CD14-positive monocyte (primary cell): ENCODE measurements at regions not wholly inside any gene's neighbourhood (a gene's known extent, or its start where the extent isn't known, plus 50 kb on each side); places are given as distances from the start of the nearest gene placed in this dataset.

Experiments
- DNase-seq, 3 donors: peaks; one replicate each; pipeline ENCODE4 v3.0.0-alpha.2; 2011 to 2022
- H2AFZ ChIP-seq: 2 replicates; pipeline ENCODE4 v1.6.0; 2012; ENCODE audit warnings: mild to moderate bottlenecking, low read depth, low read length, inconsistent platforms; ENCODE audit not compliant: insufficient read depth, poor library complexity, severe bottlenecking
- H3K27ac ChIP-seq, 2 donors: 1 replicate in 1 of 2; 2 replicates in 1 of 2; pipeline ENCODE4 v1.5.1; 2012 to 2013; ENCODE audit warnings: low read length in 2 of 2, control low read depth in 1 of 2, inconsistent platforms in 1 of 2, low read depth in 1 of 2, mild to moderate bottlenecking in 1 of 2
- H3K27me3 ChIP-seq, 2 donors: one replicate each; pipeline versions ENCODE4 v1.6.0 to v1.6.1; 2011 to 2013; ENCODE audit warnings: low read length in 2 of 2; ENCODE audit not compliant: control insufficient read depth in 2 of 2, insufficient read depth in 2 of 2
- H3K36me3 ChIP-seq, 2 donors: replicated peaks in 1 of 2; 1 replicate in 1 of 2; 2 replicates in 1 of 2; pipeline versions ENCODE4 v1.5.1 to v1.6.1; 2012 to 2013; ENCODE audit warnings: low read length in 2 of 2, control low read depth in 1 of 2, inconsistent platforms in 1 of 2, mild to moderate bottlenecking in 1 of 2; ENCODE audit not compliant: insufficient read depth in 2 of 2, control insufficient read depth in 1 of 2
- H3K4me1 ChIP-seq, 2 donors: 1 replicate in 1 of 2; 2 replicates in 1 of 2; pipeline versions ENCODE4 v1.5.1 to v1.6.1; 2012 to 2013; ENCODE audit warnings: low read length in 2 of 2, control low read depth in 1 of 2, inconsistent platforms in 1 of 2, mild to moderate bottlenecking in 1 of 2, moderate library complexity in 1 of 2; ENCODE audit not compliant: insufficient read depth in 2 of 2, control insufficient read depth in 1 of 2
- H3K4me2 ChIP-seq: replicated peaks from 2 replicates; pipeline ENCODE3; 2012; ENCODE audit warnings: low read length, moderate library complexity, mild to moderate bottlenecking; ENCODE audit not compliant: poor library complexity, severe bottlenecking; ENCODE audit errors: extremely low read depth
- H3K4me3 ChIP-seq, 3 experiments: fragments of 200-600 bp in 1 of 3; sonication (generic) in 1 of 3; replicated peaks in 1 of 3; 1 replicate in 2 of 3; 2 replicates in 1 of 3; pipeline ENCODE4 v1.5.1; 2011 to 2013; ENCODE audit warnings: low read length in 3 of 3, mild to moderate bottlenecking in 3 of 3, control low read depth in 2 of 3, low read depth in 2 of 3, inconsistent platforms in 1 of 3, moderate library complexity in 1 of 3
- H3K79me2 ChIP-seq: 2 replicates; pipeline ENCODE4 v1.6.0; 2012; ENCODE audit warnings: mild to moderate bottlenecking, control low read depth, inconsistent platforms, low read length, moderate library complexity; ENCODE audit not compliant: insufficient read depth
- H3K9ac ChIP-seq: 2 replicates; pipeline ENCODE4 v1.6.0; 2017; ENCODE audit warnings: low read length, mild to moderate bottlenecking; ENCODE audit not compliant: insufficient read depth, poor library complexity, severe bottlenecking
- H3K9me3 ChIP-seq, 2 donors: replicated peaks in 1 of 2; 1 replicate in 1 of 2; 2 replicates in 1 of 2; pipeline versions ENCODE4 v1.5.1 to v1.6.1; 2012 to 2013; ENCODE audit warnings: low read length in 2 of 2, control low read depth in 1 of 2; ENCODE audit not compliant: control insufficient read depth in 1 of 2, insufficient read depth in 1 of 2
- H4K20me1 ChIP-seq: 2 replicates; pipeline ENCODE4 v1.6.0; 2012; ENCODE audit warnings: mild to moderate bottlenecking, low read length, control low read depth, moderate library complexity; ENCODE audit not compliant: insufficient read depth
- H3K27ac Mint-ChIP-seq, 7 donors: one replicate each; pipeline ENCODE4 v1.8.0; 2020; ENCODE audit warnings: mild to moderate bottlenecking in 7 of 7, mixed read lengths in 7 of 7, moderate library complexity in 6 of 7, inconsistent platforms in 2 of 7
- H3K27me3 Mint-ChIP-seq, 3 donors: one replicate each; pipeline ENCODE4 v1.8.0; 2021 to 2022; ENCODE audit warnings: low read depth in 3 of 3, mild to moderate bottlenecking in 3 of 3, mixed read lengths in 3 of 3, moderate library complexity in 3 of 3, inconsistent platforms in 1 of 3
- H3K36me3 Mint-ChIP-seq, 2 donors: one replicate each; pipeline ENCODE4 v1.8.0; 2020; ENCODE audit warnings: mixed read lengths in 2 of 2, inconsistent platforms in 1 of 2, mild to moderate bottlenecking in 1 of 2
- H3K4me1 Mint-ChIP-seq: one replicate; pipeline ENCODE4 v1.8.0; 2020; ENCODE audit warnings: mild to moderate bottlenecking, mixed read lengths
- H3K4me3 Mint-ChIP-seq, 2 donors: one replicate each; pipeline ENCODE4 v1.8.0; 2020; ENCODE audit warnings: mild to moderate bottlenecking in 2 of 2, mixed read lengths in 2 of 2, moderate library complexity in 1 of 2
- H3K9me3 Mint-ChIP-seq, 7 donors: one replicate each; pipeline ENCODE4 v1.8.0; 2020 to 2022; ENCODE audit warnings: mixed read lengths in 7 of 7, mild to moderate bottlenecking in 6 of 7, moderate library complexity in 6 of 7, inconsistent platforms in 2 of 7
- WGBS: methylation state at CpG from one replicate; pipeline ENCODE4 v1.1.5; 2013; ENCODE audit warnings: missing lambda C conversion rate; ENCODE audit not compliant: insufficient coverage; 5-methylcytosine and 5-hydroxymethylcytosine counted together
- intact Hi-C, 2 donors: fragments of 100-400 bp; cut with micrococcal nuclease; formaldehyde crosslinking; loops; one replicate each; pipeline versions ENCODE4 v1.15.0 to v1.15.1; 2023
- TF ChIP-seq, protein P1 (sequence below): fragments of 200-600 bp; IDR thresholded peaks from one replicate; pipeline ENCODE4 v1.8.0; 2022; ENCODE audit warnings: antibody characterized with exemption, mild to moderate bottlenecking

DNA sequence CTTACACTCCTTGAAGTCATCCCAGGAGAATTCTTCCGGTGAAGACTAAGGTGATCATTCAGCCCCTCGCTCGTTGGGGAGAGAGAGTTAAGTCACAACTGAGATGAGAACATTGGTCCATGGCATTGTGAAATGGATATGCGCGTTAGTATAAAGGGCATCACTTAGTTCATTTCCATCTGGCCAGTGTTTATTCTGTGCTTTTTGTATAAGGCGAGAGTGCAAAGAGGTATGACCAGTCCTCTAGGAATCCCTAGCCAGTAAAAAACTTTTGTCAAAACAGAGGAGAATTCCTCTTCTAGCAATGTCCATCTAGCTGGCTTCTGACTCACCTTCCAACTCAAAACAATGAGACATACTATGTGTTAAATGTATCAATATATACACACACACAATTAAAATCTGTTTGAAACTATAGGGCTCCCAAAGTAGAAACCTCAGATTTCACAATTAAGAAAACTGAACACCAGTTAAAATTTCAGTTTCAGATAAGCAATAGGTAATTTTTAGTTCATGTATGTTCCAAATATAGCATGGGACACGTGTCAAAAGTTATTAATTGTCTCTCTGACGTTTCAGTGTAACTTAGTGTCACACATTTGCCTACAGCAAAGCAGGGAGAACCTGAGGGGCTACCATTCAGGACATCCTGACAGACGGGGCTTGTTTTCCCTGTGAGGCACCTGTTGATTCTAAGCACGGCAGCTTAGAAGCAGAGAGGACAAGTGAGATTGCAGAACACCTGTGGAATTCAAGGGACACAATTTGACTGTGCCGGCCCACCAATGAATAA is 158.9 kb downstream of the KLF6 start:
- Histone ChIP-seq H3K36me3 (no peaks in the 10 kb centered on the region), H3K9ac (no peak overlapping the region), H3K27me3 (no peaks in the 10 kb centered on the region), H3K4me3 (no peak overlapping the region), H2AFZ (no peak overlapping the region), H3K79me2 (no peaks in the 10 kb centered on the region), H3K27ac (no peak overlapping the region), H3K4me1 (no peaks in the 10 kb centered on the region), H3K9me3 (peaks cover 0 to under 1% of the 10 kb centered on the region in 2 donors), H3K4me2 (no peak overlapping the region), H4K20me1 (no peaks in the 10 kb centered on the region)
- intact Hi-C loops, result no loop called here
- WGBS, result 63% methylated on average over 3 of the region's 11 CpGs
- no peaks in the 10 kb centered on the region for H3K4me1 Mint-ChIP-seq
- peaks cover 0 to 14% (median 4%) of the 10 kb centered on the region in 7 donors for H3K9me3 Mint-ChIP-seq
- TF ChIP-seq, protein P1, sequence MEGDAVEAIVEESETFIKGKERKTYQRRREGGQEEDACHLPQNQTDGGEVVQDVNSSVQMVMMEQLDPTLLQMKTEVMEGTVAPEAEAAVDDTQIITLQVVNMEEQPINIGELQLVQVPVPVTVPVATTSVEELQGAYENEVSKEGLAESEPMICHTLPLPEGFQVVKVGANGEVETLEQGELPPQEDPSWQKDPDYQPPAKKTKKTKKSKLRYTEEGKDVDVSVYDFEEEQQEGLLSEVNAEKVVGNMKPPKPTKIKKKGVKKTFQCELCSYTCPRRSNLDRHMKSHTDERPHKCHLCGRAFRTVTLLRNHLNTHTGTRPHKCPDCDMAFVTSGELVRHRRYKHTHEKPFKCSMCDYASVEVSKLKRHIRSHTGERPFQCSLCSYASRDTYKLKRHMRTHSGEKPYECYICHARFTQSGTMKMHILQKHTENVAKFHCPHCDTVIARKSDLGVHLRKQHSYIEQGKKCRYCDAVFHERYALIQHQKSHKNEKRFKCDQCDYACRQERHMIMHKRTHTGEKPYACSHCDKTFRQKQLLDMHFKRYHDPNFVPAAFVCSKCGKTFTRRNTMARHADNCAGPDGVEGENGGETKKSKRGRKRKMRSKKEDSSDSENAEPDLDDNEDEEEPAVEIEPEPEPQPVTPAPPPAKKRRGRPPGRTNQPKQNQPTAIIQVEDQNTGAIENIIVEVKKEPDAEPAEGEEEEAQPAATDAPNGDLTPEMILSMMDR, result no peak
- DNase-seq, result no peak
- no peaks in the 10 kb centered on the region for H3K36me3 Mint-ChIP-seq
- no peak overlapping the region for H3K4me3 Mint-ChIP-seq
- peaks cover 3 to 9% (median 5%) of the 10 kb centered on the region in 3 donors for H3K27me3 Mint-ChIP-seq
- H3K27ac Mint-ChIP-seq, result no peak overlapping the region

DNA sequence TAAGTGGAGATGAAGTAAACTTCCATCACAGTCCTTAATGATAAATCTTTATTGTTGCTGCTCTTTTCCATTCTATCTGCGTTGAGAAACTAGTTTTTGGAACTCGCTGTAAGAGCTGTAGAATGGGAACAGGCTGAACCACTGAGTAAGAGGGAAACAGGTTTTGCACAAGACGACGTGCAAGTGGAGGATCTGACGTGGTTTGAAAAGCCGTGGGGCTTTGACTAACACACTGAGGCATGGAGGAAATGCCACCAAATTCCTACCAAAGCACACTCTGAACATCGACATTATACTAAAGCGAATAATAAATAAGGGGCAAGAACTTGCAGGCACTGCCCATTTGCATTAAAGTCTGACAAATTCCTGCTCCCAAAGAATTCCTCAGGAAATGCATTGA is 160.6 kb downstream of the KLF6 start:
- peaks cover 0 to 8% (median 2%) of the 10 kb centered on the region in 3 donors for H3K27me3 Mint-ChIP-seq
- Histone ChIP-seq H3K9me3 (peaks cover 2 to 10% of the 10 kb centered on the region in 2 donors), H4K20me1 (no peaks in the 10 kb centered on the region), H2AFZ (no peak overlapping the region), H3K27me3 (no peaks in the 10 kb centered on the region), H3K4me3 (no peak overlapping the region), H3K9ac (no peak overlapping the region), H3K79me2 (no peaks in the 10 kb centered on the region), H3K4me2 (no peak overlapping the region), H3K36me3 (no peaks in the 10 kb centered on the region), H3K4me1 (no peaks in the 10 kb centered on the region), H3K27ac (no peak overlapping the region)
- TF ChIP-seq, protein P1, result no peak
- WGBS, result 84% methylated on average over 6 of the region's 8 CpGs
- intact Hi-C loops, result no loop called here
- DNase-seq, result no peak
- no peak overlapping the region for H3K27ac Mint-ChIP-seq
- H3K4me1 Mint-ChIP-seq, result no peaks in the 10 kb centered on the region
- H3K36me3 Mint-ChIP-seq, result no peaks in the 10 kb centered on the region
- peaks cover 5 to 19% (median 10%) of the 10 kb centered on the region in 7 donors for H3K9me3 Mint-ChIP-seq
- no peak overlapping the region for H3K4me3 Mint-ChIP-seq
